HG03280 (cell line): ENCODE measurements at regions not wholly inside any gene's neighbourhood (a gene's known extent, or its start where the extent isn't known, plus 50 kb on each side); places are given as distances from the start of the nearest gene placed in this dataset.

ENCODE experiments used
- ATAC-seq: cut with Tn5 transposase; IDR thresholded peaks from one replicate; pipeline ENCODE4 v1.9.1; 2021; ENCODE audit warnings: mild to moderate bottlenecking, moderate library complexity; ENCODE audit not compliant: unreplicated experiment

GRCh38 chr17:79406316-79406715 is 204.5 kb downstream of the RBFOX3 start:
- ATAC-seq, result no peak

DNA sequence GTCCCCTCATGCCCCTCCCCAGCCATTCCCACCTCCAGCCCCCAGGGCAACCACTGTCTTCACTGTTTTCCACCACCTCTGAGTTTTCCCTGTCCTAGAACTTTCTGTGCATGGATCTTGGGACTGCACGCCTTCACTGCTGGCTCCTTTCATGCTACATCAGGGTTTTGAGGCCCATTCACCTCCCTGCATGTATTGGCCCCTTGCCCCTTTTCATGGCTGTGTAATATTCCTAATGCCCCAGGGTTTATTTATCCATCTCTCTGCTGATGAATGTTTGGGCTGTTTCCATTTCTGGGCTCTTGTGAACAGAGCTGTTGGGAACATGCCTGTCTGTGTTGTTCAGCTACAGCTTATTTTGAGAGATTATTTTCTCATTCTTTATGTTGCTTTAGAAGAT is 205.0 kb downstream of the RBFOX3 start:
- ATAC-seq, result no peak

DNA sequence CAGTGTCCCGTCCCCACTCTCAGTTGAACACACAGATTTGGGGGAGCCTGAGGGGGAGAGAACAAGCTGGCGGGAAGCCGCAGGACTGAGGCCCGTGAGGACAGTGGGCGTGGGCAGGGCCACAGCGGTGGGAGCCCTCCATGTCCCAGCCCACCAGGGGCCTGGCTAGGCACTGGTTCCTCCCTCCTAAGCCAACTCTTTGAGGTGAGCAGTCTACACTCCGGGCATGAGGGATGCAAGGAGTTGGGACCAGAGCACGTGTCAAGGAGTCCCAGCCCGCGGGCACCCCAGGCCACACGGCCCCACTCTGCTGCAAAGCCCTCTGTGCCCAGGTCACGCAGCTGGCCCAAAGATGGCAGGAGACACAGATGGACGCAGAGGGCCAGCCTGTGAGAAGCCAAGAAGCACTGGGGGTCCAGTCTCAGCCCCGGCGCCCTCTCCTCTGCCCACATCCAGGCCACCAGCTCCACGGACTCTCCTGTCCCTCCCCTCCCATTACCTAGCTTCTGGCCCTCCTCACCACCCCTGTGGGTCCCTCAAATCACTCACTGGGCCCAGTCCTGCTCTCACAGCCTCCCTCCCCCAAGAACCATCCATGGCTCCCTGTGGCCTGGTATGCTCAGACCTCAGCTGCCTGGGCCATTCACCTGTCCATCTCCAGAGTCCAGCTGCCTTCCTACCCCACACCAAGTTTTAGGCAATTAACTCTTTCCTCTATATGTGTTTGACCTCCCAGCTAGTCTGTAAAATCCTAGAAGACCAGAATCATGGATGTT is 206.5 kb downstream of the RBFOX3 start:
- no peak for ATAC-seq

- ATAC-seq, result no peak
These were observed 208.9 kb downstream of the RBFOX3 start for GRCh38 chr17:79401704-79402674.

- ATAC-seq, result no peak
These were observed 209.7 kb downstream of the RBFOX3 start for GRCh38 chr17:79400989-79401703.

DNA sequence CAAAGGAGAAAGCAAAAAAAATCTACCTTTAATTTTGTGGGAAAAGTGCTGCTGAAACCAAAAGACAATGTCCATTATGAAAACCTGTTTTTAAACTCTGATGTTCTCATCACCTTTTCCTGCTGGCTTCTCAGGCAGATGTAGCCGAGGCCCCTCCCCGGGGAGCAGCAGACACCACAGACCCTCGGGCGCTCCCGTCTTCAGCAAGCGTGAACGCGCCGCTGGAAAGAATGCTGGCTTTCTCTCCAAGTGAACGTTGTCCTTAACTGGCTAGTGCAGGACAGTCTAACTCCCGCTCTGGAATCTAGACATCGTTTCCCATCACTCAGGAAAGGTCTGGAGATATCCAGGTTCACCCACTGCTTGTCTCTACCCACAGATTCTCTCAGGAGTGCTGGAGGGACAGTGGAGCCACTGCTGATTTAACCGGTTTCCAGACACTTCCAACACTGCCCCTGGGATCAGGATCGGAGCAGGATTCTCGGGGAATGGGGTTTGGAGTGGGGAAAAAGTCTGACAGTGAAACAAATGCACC is 211.2 kb downstream of the RBFOX3 start:
- no peak for ATAC-seq

DNA sequence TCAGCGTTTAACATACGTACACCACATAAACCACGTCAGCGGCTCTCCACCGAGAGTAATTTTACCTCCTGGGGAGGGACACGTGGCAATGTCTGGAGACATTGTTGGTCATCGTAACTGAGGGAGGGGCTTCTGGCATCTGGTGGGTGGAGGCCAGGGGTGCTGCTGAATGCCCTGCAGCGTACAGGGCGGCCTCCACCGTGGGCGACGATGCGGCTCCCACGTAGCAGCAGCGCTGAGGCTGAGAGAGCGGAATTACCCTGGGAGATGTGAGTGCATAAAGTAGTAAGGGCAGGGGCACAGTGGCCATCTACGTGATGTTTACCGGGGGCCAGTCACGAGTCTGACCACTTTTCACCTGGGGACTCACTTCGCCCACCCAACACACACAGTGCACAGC is 212.4 kb downstream of the RBFOX3 start:
- no peak for ATAC-seq

DNA sequence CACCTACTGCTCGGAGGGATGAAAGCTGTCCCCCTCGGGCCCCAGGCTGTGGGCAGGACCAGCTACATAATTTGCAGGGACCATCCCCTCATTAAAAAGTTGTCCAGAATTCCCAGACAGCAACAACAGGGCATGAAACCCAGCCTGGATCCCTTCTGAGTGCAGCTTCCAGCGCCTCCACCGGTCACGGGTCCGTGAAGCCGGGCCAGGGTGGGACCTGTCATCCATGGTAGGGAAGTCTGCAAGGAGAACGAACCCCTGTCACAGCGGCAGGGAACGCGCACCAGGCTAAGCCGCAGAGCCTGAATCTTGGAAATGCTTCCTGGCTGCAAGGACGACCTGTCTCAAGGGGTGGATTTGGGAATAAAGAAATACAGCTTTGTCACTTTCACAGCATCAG is 214.2 kb downstream of the RBFOX3 start:
- no peak for ATAC-seq

GRCh38 chr17:79395545-79395944 is 215.3 kb downstream of the RBFOX3 start:
- ATAC-seq, result no peak

- no peak for ATAC-seq
These were observed 215.8 kb downstream of the RBFOX3 start for GRCh38 chr17:79395066-79395465.

DNA sequence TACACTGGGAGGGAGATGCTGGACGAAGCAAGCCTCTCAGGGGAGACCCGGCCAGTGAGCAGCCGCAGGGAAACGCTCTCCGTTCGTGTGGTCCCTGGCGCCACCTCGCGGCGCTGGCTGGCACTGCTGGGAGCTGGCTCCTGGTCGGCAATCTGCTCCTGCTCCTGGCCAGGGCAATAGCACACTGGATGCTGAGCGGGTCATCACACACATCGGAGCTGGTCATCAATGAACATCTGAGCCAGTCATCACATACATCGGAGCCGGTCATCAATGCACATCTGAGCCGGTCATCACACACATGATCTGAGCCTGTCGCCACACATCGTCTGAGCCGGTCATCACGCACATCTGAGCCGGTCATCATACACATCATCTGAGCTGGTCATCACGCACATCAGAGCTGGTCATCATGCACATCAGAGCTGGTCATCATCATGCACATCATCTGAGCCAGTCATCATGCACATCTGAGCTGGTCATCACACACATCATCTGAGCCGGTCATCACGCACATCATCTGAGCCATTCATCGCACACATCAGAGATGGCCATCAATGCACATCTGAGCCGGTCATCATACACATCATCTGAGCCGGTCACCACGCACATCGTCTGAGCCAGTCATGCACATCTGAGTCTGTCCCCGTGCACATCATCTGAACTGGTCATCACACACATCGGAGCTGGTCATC is 217.3 kb downstream of the RBFOX3 start:
- ATAC-seq, result no peak

DNA sequence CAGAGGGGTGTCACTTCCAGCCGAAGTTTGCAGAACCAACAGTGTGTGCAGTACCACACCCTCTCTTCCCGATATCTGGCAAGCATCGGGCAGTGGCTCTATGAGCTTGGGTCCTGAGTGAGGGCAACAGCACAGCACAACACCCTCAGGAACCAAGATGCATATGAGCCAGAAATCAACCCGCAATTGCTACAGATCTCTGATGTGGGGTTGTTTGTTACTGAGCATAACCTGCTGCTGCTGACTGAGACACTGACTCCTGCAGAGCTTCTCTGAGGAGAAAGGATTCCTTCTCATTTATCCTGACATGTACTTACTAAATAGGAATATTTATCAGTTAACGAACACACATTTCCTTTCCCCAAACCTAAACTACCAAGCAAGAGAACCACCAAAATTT is 218.3 kb downstream of the RBFOX3 start:
- ATAC-seq, result no peak

DNA sequence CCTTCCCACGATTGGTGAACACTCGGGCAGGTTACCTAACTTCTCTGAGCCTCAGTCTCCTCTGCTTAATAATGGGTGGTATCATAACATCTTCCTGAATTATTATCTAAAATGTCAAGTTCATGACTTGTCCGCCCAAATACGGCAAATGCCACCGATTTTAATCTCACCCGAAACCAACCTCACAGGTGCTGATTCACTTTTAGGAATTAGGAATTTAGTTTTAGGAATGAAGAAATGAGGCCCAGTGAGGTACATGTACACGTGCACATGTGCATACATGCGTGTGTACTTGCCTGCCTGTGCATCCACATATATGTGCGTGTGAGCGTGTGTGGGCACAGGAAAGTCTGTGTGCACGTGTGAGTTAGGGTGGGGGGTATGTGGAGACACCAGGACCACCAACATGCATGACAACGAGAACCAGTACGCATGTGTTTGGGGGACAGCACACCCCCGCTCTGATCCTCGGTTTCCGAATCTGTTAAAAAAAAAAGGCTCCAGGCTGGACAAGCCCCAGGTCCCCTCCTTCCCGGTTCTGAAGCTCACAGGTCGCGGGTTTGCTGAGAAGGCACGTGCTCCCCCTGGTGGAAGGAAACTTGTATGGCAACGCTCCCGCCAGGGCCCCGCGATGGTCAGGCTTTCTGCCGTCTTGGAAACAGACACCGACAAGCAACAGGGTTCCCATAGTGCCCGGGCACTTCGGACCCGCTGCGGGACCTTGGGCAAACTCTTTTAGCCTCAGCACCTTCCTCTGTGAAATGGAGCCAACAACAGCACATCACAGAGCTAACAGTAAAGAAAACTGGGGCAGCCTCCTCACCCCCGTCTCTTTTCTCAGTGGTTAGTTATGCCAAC is 219.2 kb downstream of the RBFOX3 start:
- no peak for ATAC-seq

- no peak for ATAC-seq
These were observed 221.0 kb downstream of the RBFOX3 start for GRCh38 chr17:79389896-79390295.

GRCh38 chr17:79388556-79389295 is 222.1 kb downstream of the RBFOX3 start:
- no peak for ATAC-seq

GRCh38 chr17:79387783-79388182 is 223.1 kb downstream of the RBFOX3 start:
- no peak for ATAC-seq

GRCh38 chr17:79385962-79386563 is 224.8 kb downstream of the RBFOX3 start:
- no peak for ATAC-seq

DNA sequence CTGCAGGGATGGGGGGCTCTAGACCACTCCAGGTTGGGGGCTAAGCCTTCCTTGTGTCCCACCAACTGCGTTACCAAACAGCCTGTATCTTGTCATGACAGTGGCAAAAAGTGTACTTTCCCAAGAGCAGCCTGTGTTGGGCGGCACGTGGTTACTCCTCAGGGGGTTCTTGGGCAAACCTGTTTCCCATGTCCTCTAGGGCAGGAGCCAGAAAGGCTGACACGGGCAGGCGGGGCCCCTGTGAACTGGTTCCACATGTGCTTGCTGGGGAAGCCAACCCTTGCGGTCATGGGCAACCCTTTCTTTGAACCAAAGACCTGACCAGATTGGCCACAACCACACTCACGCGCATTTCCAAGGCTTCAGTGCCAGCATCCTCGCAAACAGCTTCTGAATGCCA is 228.5 kb downstream of the RBFOX3 start:
- ATAC-seq, result no peak
